ENCODE measurements at regions not wholly inside any gene's neighbourhood (a gene's known extent, or its start where the extent isn't known, plus 50 kb on each side); places are given as distances from the start of the nearest gene placed in this dataset.

GRCh38 chr9:79780559-79780958 is 208.8 kb downstream of the TLE4 start:
- no peak for DNase-seq (ENCODE audit: low read depth)

GRCh38 chr9:79779901-79780300 is 208.1 kb downstream of the TLE4 start:
- no peak for DNase-seq (ENCODE audit: low read depth)

GRCh38 chr9:79778581-79778980 is 206.8 kb downstream of the TLE4 start:
- no peak for DNase-seq (ENCODE audit: low read depth)

DNA sequence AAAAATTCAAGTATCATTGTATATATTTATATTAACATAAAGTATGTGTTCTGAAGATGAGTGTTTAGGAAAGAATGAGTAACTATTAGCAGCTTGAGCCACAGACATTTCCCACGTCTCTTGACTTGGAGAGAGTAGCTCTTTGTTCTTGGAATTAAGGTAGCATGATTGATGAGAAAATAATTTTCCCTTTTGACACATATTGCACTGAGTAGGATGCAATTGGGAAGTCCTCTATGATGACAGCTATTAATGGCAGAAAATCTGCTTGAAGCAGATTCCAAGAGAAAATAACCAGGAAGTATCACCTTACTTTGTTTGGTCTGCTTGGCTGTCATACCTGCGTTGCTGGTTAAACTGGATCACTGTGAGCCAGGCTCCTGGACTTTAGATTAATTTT is 204.8 kb downstream of the TLE4 start:
- DNase-seq (ENCODE audit: low read depth): no peak
